HUES48 (cell line): ENCODE measurements at regions not wholly inside any gene's neighbourhood (a gene's known extent, or its start where the extent isn't known, plus 50 kb on each side); places are given as distances from the start of the nearest gene placed in this dataset.
A peak's percentile ranks its signal among the peaks of the same experiment; 100 is the strongest.
"Not testable (repeated sequence)": the region's sequence is repeated elsewhere in the genome, so short reads cannot be mapped to it uniquely, and the experiment has no call there.

Source experiments
- H3K27ac ChIP-seq: one replicate; pipeline ENCODE4 v1.7.0; 2013; ENCODE audit warnings: low read depth, low read length, inconsistent platforms
- H3K27me3 ChIP-seq: 2 replicates; pipeline ENCODE4 v1.6.1; 2013; ENCODE audit warnings: mild to moderate bottlenecking, low read length; ENCODE audit not compliant: control insufficient read depth, insufficient read depth
- H3K36me3 ChIP-seq: 2 replicates; pipeline ENCODE4 v1.6.1; 2013; ENCODE audit warnings: low read length; ENCODE audit not compliant: control insufficient read depth, insufficient read depth
- H3K4me1 ChIP-seq: 2 replicates; pipeline ENCODE4 v1.6.1; 2013; ENCODE audit warnings: mild to moderate bottlenecking, low read length; ENCODE audit not compliant: control insufficient read depth, insufficient read depth
- H3K4me3 ChIP-seq: 2 replicates; pipeline ENCODE4 v1.5.1; 2013; ENCODE audit warnings: mild to moderate bottlenecking, low read depth, low read length
- H3K9ac ChIP-seq: 2 replicates; pipeline ENCODE4 v1.6.1; 2013; ENCODE audit warnings: mild to moderate bottlenecking, low read depth, low read length, moderate library complexity
- H3K9me3 ChIP-seq: 2 replicates; pipeline ENCODE4 v1.6.1; 2013; ENCODE audit warnings: low read length; ENCODE audit not compliant: control insufficient read depth, insufficient read depth

- H3K27me3 ChIP-seq, H3K9me3 ChIP-seq, H3K36me3 ChIP-seq, H3K4me3 ChIP-seq, H3K9ac ChIP-seq, H3K27ac ChIP-seq, H3K4me1 ChIP-seq: not testable (repeated sequence)
These were observed 568.4 kb downstream of the HINT1 start for GRCh38 chr5:130596647-130597046.

- H3K36me3 ChIP-seq, result no peaks in the 10 kb centered on the region
- no peak overlapping the region for H3K4me3 ChIP-seq
- no peaks in the 10 kb centered on the region for H3K27me3 ChIP-seq
- H3K27ac ChIP-seq, result no peak overlapping the region
- H3K4me1 ChIP-seq, result peaks cover 15% of the 10 kb centered on the region
- no peak overlapping the region for H3K9ac ChIP-seq
- no peaks in the 10 kb centered on the region for H3K9me3 ChIP-seq
These were observed 584.8 kb downstream of the HINT1 start for GRCh38 chr5:130580264-130580663.

- Histone ChIP-seq H3K9ac (no peak overlapping the region), H3K27ac (peak overlapping the region; percentile 37)
These were observed 586.7 kb downstream of the HINT1 start for GRCh38 chr5:130578354-130578753.

DNA sequence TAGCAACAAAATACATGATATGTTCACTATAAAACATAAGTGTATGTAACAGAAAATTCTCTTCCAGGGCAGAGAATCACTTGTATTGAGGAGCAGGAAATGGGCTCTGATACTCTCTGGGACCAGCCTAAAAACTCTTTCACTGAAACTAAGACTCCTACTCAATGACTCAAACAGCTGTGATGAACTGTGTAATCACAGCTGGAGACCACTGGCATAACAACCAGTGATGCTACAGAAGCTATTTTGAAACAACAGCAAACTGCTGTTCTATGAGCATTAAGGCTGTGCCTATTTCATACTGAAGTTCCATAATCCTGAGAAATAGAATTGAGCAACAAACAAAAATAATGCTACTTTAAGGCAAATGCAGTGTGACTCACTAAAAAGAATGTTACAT is 594.0 kb downstream of the HINT1 start:
- H3K9me3 ChIP-seq, result no peaks in the 10 kb centered on the region
- no peaks in the 10 kb centered on the region for H3K27me3 ChIP-seq
- H3K27ac ChIP-seq, result no peak overlapping the region
- no peaks in the 10 kb centered on the region for H3K4me1 ChIP-seq
- H3K36me3 ChIP-seq, result no peaks in the 10 kb centered on the region
- no peak overlapping the region for H3K9ac ChIP-seq
- H3K4me3 ChIP-seq, result no peak overlapping the region

More at GRCh38 chr5:130578354-130578753, 586.7 kb downstream of the HINT1 start:
- no peaks in the 10 kb centered on the region for H3K36me3 ChIP-seq
- H3K27me3 ChIP-seq, result no peaks in the 10 kb centered on the region
- H3K4me1 ChIP-seq, result peaks cover 15% of the 10 kb centered on the region
- H3K9me3 ChIP-seq, result no peaks in the 10 kb centered on the region
- no peak overlapping the region for H3K4me3 ChIP-seq

GRCh38 chr5:130568791-130569190 is 596.3 kb downstream of the HINT1 start:
- no peaks in the 10 kb centered on the region for H3K4me1 ChIP-seq
- no peak overlapping the region for H3K27ac ChIP-seq

DNA sequence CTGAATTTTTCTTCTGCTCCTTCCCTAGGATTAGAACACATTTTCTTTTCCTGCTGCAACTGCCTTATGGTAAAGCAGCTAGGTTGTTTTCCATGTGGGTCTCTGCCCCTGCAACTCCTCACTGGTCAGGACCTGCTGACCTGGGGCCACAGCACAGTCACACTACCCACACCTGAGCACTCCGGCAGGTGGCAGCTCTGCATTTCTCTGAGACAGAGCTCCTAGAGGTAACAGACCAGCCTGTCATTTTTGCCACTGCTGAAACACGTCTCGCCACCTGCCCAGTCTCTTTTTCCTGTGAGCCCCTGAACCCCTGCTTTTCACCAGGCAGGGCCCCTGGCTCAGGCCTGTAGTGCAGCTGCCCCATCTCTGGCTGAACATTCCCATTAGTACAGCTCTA is 609.6 kb downstream of the HINT1 start:
- Histone ChIP-seq H3K9me3 (peaks cover 13% of the 10 kb centered on the region), H3K4me3 (no peak overlapping the region), H3K9ac (no peak overlapping the region), H3K36me3 (no peaks in the 10 kb centered on the region), H3K27me3 (no peaks in the 10 kb centered on the region), H3K27ac (no peak overlapping the region), H3K4me1 (peaks cover 2% of the 10 kb centered on the region; the same call in 1 of the 2 replicates)

More at GRCh38 chr5:130568791-130569190, 596.3 kb downstream of the HINT1 start:
- no peaks in the 10 kb centered on the region for H3K27me3 ChIP-seq
- no peaks in the 10 kb centered on the region for H3K36me3 ChIP-seq
- no peak overlapping the region for H3K4me3 ChIP-seq
- H3K9me3 ChIP-seq, result no peaks in the 10 kb centered on the region
- H3K9ac ChIP-seq, result no peak overlapping the region

- Histone ChIP-seq H3K9me3 (peaks cover 15% of the 10 kb centered on the region), H3K36me3 (no peaks in the 10 kb centered on the region), H3K27ac (no peak overlapping the region), H3K4me1 (peaks cover 10% of the 10 kb centered on the region; the same call in 1 of the 2 replicates), H3K4me3 (no peak overlapping the region), H3K9ac (no peak overlapping the region), H3K27me3 (no peaks in the 10 kb centered on the region)
These were observed 614.5 kb downstream of the HINT1 start for GRCh38 chr5:130550562-130550928.

DNA sequence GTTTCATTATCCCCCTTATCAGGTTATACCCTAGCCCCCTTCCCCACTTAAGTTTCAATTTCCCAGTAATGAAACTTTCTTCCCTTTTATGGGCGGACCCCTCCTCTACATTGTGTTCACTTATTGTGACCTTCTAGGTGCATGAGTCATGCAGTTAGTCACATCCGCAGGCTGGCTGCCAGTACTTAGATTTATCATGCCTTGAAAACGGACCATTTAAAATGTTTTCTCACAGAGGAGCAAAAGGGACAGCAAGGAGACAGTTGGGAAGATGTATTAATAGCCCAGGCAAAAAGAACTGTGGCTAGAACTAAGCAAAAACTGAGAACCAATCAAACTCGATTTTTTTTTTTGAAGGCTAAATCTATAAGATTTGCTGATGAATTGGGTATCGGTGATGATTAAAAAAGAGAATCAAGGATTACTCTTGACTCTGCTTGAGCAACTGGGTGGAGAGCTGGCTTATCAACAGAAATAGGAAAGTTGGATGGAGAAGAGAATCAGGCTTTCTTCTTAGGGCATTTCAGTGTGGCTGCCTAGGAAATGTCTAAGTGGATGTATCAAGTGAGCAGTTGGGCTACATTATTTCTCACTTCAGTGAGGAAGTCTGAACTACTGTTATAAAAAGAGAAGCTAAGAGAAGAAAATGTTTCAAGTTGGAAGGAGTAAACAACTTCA is 615.0 kb downstream of the HINT1 start:
- Histone ChIP-seq H3K27ac (peak overlapping the region; percentile 54), H3K9ac (no peak overlapping the region), H3K4me3 (no peak overlapping the region), H3K27me3 (no peaks in the 10 kb centered on the region), H3K36me3 (no peaks in the 10 kb centered on the region), H3K4me1 (peaks cover 10% of the 10 kb centered on the region; the same call in 1 of the 2 replicates), H3K9me3 (peaks cover 20% of the 10 kb centered on the region)

DNA sequence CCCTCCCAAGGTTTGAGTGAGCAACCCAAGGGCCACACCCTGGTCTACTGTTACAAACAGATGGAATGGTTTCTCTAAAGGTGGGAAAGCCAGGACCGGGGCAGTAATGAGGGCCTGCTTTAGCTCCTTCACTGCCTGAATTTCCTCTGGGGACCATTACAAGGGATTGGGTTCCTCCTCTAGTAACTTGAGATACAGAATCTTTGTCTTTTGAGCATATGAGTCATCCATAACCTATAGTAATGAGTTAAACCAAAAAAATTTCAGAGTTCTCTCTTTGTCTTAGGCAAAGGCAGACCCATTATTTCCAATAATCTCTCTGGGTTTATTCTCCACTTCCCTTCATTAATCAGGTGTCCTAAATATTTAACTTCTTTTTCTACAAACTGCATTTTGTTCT is 618.8 kb downstream of the HINT1 start:
- H3K9ac ChIP-seq, result no peak overlapping the region
- peaks cover 29% of the 10 kb centered on the region for H3K9me3 ChIP-seq
- H3K27ac ChIP-seq, result no peak overlapping the region
- no peaks in the 10 kb centered on the region for H3K36me3 ChIP-seq
- peaks cover 10% of the 10 kb centered on the region; the same call in 1 of the 2 replicates for H3K4me1 ChIP-seq
- H3K27me3 ChIP-seq, result no peaks in the 10 kb centered on the region
- no peak overlapping the region for H3K4me3 ChIP-seq

GRCh38 chr5:130545291-130545690 is 619.8 kb downstream of the HINT1 start:
- Histone ChIP-seq H3K27ac (no peak overlapping the region), H3K4me1 (peaks cover 6% of the 10 kb centered on the region; the same call in 1 of the 2 replicates), H3K4me3 (no peak overlapping the region), H3K36me3 (no peaks in the 10 kb centered on the region), H3K27me3 (no peaks in the 10 kb centered on the region), H3K9me3 (peaks cover 29% of the 10 kb centered on the region), H3K9ac (no peak overlapping the region)

GRCh38 chr5:130541617-130542221 is 623.3 kb downstream of the HINT1 start:
- H3K9me3 ChIP-seq, result peaks cover 29% of the 10 kb centered on the region
- H3K36me3 ChIP-seq, result no peaks in the 10 kb centered on the region
- no peak overlapping the region for H3K4me3 ChIP-seq
- H3K27ac ChIP-seq, result no peak overlapping the region
- H3K9ac ChIP-seq, result no peak overlapping the region
- no peaks in the 10 kb centered on the region for H3K4me1 ChIP-seq
- H3K27me3 ChIP-seq, result no peaks in the 10 kb centered on the region
